HG02623 (cell line): ENCODE measurements at regions not wholly inside any gene's neighbourhood (a gene's known extent, or its start where the extent isn't known, plus 50 kb on each side); places are given as distances from the start of the nearest gene placed in this dataset.
"Not testable (repeated sequence)": the region's sequence is repeated elsewhere in the genome, so short reads cannot be mapped to it uniquely, and the experiment has no call there.

Experiments
- ATAC-seq: cut with Tn5 transposase; IDR thresholded peaks from one replicate; pipeline ENCODE4 v1.9.1; 2021; ENCODE audit warnings: moderate library complexity; ENCODE audit not compliant: unreplicated experiment

GRCh38 chr7:42726066-42726785, 185.6 kb downstream of the C7orf25 start:
- ATAC-seq, result no peak

DNA sequence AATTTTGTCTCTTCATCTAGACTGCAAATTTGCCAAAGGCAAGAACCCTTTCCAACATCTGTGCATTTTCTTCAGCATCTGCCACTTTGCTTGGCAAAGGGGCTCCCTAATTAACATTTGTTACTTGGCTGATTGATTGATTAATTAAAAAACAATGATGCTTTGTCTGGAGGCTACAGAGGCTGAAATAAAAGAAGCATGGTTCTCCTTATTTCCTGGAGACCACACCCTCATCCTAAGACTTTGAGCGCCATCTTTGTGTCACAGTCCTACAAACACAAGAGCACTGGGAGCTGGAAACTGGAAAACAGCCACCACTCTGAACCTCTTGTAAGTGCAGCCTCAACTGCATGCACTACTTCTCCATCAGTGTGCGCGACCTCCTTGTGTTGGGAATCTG, 189.2 kb downstream of the C7orf25 start:
- ATAC-seq, result no peak

DNA sequence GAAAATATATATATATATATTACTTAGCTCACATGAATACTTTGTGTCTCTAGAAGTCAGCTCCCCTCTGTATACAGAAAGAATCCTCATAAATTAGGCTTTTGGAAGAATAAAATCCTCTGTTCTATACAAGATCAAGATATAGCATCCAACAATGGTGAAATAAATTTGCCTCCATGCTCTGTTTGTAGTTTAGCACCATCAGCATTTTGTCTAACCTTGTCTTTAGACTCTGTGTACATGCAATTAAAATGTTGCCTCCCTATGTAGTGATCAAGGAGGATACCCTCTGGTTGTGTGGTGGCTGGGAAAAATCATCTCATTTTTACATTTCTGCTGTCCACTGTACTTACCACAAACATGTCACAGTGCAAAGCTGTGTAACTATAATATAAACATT, 189.7 kb downstream of the C7orf25 start:
- no peak for ATAC-seq

DNA sequence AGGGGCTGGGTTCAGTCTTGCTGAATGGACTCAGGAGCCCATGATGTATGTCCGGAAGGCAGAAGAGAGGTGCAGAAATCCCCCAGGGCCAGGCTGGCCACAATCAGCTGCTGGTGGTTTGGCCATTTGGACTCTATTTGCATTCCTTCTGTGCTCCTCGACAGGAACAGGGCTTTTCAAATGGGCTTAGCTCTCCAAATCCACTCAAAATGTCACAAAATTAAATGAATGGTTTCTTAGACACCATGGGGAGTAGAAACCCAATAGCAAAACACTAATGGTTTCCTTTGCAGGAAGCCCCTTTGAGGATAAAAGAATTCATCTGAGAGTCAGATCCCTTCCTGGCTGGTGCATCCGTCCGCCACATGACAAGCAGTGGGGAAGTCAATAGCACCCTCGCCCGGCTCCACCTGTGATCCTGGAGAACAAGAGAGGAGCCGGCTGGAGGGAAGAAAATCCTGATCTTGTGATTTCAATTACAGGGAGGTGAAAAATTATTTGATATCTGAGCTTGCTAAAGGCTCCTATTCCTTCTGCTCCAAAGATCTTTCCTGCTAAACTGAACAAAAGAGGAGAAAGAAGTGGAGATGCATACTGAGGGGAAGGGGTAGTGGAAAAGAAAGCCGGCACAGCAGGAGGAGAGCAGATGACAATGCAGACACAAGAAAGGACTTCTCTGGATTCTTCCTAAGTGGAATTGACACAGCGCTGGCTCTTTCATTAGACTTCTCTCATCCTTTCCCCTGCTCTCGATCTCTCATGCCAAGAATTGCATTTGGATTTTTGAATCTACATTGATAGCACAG, 190.7 kb downstream of the C7orf25 start:
- ATAC-seq, result no peak

- ATAC-seq, result no peak
Measured at GRCh38 chr7:42720012-42720411, 191.9 kb downstream of the C7orf25 start.

DNA sequence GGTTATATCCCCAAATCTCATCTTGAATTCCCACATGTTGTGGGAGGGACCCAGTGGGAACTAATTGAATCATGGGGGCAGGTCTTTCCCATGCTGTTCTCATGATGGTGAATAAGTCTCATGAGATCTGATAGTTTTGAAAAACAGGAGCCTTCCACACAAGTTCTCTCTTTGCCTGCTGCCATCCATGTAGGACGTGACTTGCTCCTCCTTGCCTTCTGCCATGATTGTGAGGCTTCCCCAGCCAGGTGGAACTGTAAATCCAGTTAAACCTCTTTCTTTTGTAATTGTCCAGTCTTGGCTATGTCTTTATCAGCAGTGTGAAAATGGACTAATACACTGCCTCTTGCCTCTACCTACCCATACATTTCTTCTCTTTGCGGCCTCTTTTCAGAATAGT, 193.4 kb downstream of the C7orf25 start:
- not testable (repeated sequence) for ATAC-seq

DNA sequence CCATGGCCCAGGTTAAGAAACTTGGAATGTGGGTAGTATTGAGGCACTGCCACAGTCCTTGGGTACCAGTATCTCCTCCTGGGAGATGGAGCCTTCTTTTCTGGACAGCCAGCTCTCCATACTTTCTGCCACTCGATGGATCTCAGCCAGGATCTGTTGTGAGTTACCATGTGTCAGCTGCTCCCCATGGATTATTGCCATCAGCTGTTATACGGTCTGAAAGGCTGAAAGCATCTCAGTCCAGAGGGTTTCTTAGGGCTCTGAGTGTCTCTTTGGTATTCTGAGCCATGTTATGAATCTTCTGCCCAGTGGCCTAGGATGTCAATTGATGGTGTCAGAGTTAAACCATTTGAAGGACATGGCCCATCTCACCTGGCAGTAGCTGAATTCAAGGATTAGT, 197.5 kb downstream of the C7orf25 start:
- ATAC-seq, result no peak

DNA sequence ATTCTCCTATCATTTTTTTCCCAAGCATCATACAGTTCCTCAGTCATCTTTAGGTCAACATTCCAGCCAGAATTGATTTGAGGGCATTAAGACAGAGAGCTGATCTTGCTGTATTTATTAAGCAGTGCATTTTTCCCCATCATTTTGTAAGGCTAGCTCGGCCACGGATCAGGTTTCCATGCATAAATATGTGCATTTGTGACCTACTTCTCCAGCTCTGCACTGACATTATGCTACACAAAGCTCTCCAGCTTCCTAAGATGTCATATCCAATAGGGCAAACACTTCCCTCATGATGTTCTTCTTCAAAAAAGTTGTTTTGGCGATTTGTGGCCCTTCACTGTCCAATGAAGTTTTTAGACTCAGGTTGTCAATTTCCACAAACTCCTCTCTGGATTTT, 202.6 kb downstream of the C7orf25 start:
- no peak for ATAC-seq

- ATAC-seq, result no peak
Measured at GRCh38 chr7:42704710-42705109, 207.2 kb downstream of the C7orf25 start.

DNA sequence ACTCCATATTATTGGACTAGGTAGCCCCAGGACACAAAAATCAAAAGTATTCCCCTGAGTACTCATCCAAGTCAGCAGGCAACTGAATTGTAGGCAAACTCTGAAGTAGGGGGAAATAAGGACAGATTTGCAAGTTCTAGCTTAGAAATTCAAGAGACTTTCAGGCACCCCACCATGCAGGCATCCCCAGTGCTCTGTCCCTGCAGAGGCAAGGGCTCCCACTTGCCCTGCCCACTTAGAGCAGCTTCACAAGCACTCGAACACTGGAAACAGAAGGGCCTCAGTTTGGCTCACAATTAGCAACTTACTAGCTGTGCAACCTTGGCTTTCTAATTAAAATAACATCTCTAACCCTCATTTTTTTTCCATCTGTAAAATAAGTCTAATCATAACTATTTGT, 209.2 kb downstream of the C7orf25 start:
- ATAC-seq, result no peak

DNA sequence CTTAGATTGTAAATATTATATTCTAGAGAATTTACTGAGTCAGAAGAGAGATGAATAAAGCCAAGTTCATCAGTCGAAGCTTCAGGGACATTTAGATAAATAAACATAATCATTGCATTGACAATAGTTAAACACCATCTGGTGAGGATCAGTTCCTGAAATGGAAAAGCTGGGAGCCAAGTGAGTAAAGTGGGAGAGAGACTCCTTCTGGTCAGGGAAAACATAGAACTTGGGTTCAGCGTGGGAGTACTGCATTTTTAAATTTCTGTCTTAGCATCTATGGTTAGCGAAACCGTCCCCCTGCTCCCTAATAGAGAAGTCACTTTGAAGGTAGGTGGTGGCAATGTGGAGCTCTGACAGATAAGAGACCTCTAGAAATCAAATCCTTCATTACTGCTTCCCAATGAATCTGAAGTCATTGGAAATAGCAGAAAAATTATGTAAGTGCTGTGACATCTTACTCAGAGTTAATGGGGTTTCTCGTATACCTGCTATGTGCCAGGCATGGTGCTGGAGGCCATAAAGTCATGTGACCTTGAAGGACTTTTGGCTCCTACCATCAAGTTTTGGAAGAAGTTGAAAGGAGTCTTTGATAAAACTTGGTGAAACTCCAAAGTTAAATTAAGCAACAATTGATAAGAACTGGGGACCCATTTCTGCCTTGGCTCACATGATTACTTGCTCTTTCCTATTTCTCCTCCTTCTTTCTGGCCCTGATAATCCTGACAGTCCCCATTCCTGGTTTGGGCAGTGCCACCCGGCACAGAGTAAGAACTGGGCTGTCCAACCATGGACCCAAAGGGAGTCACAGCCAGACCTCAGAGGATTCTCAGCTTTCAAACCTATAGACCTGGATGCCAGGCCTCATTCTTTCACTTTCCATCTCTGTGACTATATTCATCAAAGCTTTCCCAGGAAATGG, 211.2 kb downstream of the C7orf25 start:
- no peak for ATAC-seq

DNA sequence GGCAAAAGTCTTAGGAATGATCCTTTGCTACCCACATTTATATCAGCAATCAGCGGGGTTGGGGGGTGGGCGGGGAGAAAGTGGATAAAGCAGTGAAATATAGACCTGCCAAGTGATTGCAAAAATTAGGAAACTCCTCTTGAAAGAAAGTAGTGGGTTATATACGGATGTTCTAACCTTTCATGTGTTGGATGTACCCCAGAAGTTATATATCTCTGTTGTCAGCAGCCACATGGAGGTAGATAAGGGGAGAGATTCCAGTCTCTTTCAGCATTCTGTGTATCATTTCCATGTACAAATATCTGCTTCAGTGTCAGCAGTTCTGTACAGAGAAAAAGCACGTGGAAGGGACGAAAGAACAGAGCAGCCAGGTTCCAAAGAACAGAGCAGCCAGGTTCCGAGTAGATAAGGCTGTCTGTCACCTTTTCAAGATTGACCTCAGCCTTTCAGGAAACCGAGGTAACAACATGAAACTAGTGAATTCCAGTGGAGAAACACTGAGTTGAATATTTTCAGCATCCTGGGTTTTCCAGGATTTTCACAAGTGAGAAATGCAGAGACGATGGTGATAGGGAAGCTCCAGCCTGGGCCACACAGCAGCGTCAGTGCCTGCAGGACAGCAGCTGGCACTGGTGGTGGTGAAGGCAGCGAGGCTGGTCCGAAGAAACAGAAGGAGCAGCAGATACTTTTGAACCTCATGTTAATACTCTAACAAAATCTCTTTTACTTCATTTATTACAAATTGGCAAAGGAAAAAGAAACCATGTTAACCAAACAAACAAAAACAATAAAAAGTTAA, 212.3 kb downstream of the C7orf25 start:
- no peak for ATAC-seq

DNA sequence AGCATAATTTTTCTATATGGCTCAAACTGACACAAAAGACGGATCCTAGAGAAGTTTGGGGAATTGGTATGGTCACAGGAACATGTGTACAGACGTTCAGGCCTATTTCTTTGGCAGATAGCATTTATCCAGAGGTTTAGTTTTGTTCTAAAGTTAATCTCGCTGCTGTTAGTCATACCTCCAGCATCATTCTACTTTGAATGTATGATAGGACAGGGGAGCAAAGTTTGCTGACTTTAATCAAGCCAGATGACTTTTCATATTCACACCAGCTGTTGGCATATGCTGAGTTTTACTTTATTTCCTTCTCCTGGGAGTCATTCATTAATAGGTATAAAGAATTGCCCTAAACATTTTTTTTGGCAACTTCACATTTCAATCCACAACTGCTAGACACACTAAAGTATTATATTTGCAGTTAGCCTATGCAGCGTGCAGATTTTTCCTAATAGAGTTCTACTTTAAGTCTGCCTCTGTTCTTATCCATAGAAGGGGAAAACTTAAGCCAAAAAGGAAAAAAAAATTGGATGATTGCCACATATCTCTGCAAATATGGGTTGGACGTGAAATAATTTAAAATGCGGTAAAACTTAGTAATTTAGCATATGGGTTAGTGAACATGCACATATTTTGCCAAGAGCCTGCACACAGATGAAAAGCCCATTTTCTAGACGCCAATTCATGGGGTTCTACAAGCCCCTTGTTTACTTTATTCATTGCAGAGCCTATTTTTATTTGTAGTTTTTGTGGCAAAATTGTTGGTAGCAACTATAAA, 213.1 kb downstream of the C7orf25 start:
- ATAC-seq, result no peak

- ATAC-seq, result no peak
Measured at GRCh38 chr7:42694894-42695507, 216.9 kb downstream of the C7orf25 start.

- ATAC-seq, result no peak
Measured at GRCh38 chr7:42693722-42694121, 218.1 kb downstream of the C7orf25 start.

DNA sequence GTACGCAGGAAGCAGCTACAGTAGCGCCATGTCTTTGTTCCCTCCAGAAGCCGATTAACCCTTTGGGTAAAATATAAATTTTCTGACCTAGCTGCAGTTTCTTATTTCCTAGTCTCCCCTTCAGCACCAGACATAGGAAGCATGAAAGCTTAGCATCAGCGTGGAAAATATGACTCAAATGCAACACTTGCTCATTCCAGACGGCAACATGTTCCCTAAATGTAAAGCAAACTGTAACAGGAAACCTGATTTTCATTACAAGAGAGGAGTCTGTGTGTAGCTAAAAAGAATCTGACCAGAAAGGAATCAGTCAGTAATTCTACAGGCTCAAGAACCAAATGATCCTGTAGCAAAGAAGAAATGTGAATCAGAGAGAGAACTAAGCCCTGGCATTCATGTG, 219.2 kb downstream of the C7orf25 start:
- no peak for ATAC-seq

DNA sequence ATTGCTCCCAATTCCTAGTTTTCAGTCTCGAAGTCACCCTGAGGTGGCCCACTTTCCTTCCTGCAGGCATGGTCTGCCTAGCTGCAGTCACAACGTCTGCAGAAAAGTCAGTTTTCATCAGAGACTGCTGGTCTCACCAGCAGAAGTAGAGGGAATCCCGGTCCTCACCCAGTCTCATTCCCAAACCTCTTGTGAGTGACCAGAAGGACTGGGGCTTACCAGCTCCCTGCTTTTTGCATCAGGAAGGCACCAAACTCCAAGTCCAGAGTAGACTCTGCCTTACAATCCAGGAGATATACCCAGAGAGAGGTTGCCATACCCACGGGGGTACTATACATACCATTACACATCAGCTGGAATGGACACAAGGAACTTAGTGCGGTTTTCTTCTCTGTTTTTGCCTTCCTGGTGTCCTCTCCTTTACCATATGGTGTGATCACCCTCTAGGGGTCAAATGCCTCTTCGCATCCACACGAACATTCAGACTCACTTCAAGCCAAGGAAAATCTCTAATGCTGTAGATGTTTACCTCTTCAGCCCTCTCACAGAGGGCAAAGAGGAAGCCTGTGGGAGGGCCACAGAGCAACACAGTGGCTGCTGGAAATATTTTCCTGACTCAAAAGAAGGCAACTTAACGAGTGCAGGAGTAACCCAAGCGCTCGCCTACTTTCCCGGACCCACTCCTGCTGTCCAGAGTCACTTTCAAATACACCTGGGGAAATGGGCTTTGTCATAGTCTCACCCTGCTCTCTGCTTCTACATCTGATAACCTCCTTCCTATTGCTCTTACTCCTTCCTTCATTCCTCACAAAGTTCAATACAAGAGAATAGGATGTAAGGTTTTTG, 220.9 kb downstream of the C7orf25 start:
- no peak for ATAC-seq

DNA sequence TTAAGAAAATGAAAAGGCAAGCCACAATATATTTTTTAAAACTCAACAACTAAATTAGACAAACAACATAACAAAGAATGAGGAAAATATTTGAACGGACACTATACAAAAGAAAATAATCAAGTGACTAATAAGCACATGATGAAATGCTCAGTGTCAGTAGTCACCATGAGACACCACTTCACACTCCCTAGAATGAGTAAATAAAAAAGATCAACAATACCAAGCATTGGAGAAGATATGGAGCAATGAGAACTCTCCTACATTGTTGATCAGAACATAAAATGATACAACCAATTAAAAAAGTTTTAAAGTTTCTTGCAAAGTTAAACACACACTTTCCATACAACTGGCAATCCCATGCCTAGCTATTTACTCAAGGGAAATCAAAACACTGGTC, 222.2 kb downstream of the C7orf25 start:
- no peak for ATAC-seq

DNA sequence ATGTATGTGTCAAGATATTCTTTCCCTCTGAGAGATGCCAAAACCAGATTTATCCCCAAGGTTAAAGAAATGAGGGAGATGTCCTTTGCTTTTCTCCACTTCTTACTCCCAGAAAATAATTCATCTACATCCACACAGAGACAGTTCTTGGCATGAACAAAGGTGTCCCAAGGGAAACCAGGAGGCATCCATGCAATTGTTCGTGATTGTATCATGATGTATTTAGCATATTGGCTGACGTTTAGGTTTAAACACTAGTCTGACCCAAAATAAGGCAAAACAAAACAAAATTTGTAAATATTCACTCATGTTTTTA, 223.9 kb downstream of the C7orf25 start:
- no peak for ATAC-seq
